Thyroid gland (tissue), 4 donors: ENCODE measurements at regions not wholly inside any gene's neighbourhood (a gene's known extent, or its start where the extent isn't known, plus 50 kb on each side); places are given as distances from the start of the nearest gene placed in this dataset.

Source experiments
- DNase-seq, 2 donors: peaks; one replicate each; pipeline ENCODE4 v3.0.0-alpha.2; 2019
- H3K27ac ChIP-seq, 3 donors: fragments of 200-600 bp; sonication (generic); 1 replicate in 2 of 3; 2 replicates in 1 of 3; pipeline ENCODE4 v1.5.1; 2016 to 2019; ENCODE audit warnings: mild to moderate bottlenecking in 1 of 3, moderate library complexity in 1 of 3
- H3K27me3 ChIP-seq: fragments of 200-600 bp; sonication (generic); one replicate; pipeline ENCODE4 v1.5.1; 2019
- H3K36me3 ChIP-seq, 2 donors: fragments of 200-600 bp; sonication (generic); one replicate each; pipeline ENCODE4 v1.5.1; 2016 to 2019
- H3K4me1 ChIP-seq, 2 donors: fragments of 200-600 bp; sonication (generic); one replicate each; pipeline ENCODE4 v1.5.1; 2017 to 2019
- H3K4me3 ChIP-seq, 3 donors: fragments of 200-600 bp; sonication (generic); replicated peaks in 1 of 3; 1 replicate in 2 of 3; 2 replicates in 1 of 3; pipeline ENCODE4 v1.5.1; 2016; ENCODE audit warnings: mild to moderate bottlenecking in 1 of 3
- H3K9me3 ChIP-seq: fragments of 200-600 bp; sonication (generic); one replicate; pipeline ENCODE4 v1.5.1; 2017
- CTCF ChIP-seq, 6 experiments: fragments of 200-600 bp in 3 of 6; fragments of 450-650 bp in 3 of 6; sonication (generic) in 3 of 6; IDR thresholded peaks; one replicate each; pipeline ENCODE4 v1.5.1; 2016 to 2019; ENCODE audit warnings: antibody characterized with exemption in 6 of 6, mild to moderate bottlenecking in 2 of 6, inconsistent platforms in 1 of 6, moderate library complexity in 1 of 6
- POLR2A ChIP-seq, 2 donors: fragments of 450-650 bp; IDR thresholded peaks; one replicate each; pipeline ENCODE4 v1.6.1; 2017; ENCODE audit warnings: antibody characterized with exemption in 2 of 2, mild to moderate bottlenecking in 2 of 2, moderate library complexity in 1 of 2
- WGBS, 2 donors: methylation state at CpG; one replicate each; pipeline ENCODE4 v1.1.5; 2017; 5-methylcytosine and 5-hydroxymethylcytosine counted together
- intact Hi-C: fragments of 100-400 bp; cut with DNase I; formaldehyde crosslinking; loops from one replicate; pipeline ENCODE4 v1.15.1; 2023

DNA sequence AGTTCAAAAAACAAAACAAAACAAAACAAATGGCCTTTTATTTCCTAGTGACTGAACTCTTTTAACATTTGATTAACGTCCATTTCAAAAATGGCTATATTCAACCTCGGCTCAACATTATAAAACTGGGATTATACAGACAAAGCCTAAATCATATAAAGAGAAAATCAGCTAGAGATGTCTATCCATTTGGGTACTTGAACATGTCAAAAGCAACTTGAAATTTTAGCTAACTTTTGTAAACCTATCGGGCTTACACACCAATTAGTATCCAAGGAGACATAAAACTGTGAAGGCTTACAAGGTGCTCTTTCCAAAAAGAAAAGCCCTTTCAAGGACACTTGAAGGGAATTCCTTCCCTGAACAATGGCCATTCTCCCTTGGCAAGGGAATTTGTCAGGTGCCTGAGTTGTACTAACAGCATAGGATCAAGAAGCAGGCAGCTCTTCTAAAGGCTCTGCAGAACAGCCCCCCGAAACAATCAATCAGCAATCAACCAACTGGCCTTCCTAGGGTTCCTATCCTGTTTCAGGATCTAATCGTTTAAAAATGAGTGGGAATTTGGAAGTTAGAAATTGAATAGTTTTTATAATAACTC, 633.7 kb upstream of the HTR2C start:
- Histone ChIP-seq H3K4me1 (no peaks in the 10 kb centered on the region), H3K4me3 (no peak overlapping the region), H3K9me3 (no peaks in the 10 kb centered on the region), H3K27me3 (no peaks in the 10 kb centered on the region), H3K36me3 (no peaks in the 10 kb centered on the region), H3K27ac (no peak overlapping the region)
- 34 to 40% methylated on average over 5 of the region's 5 CpGs for WGBS, 2 donors
- TF ChIP-seq CTCF (IDR thresholded peaks at IDR 0.05), result no peak
- TF ChIP-seq POLR2A (IDR thresholded peaks at IDR 0.05), result no peak
- intact Hi-C loops, result no loop called here
- DNase-seq, result peak; percentile 1 to 2

GRCh38 chrX:113947548-113947947, 636.3 kb upstream of the HTR2C start:
- DNase-seq, result no peak
- no peak for TF ChIP-seq CTCF (IDR thresholded peaks at IDR 0.05)
- TF ChIP-seq POLR2A (IDR thresholded peaks at IDR 0.05), result no peak
- Histone ChIP-seq H3K27ac (no peak overlapping the region), H3K9me3 (no peaks in the 10 kb centered on the region), H3K36me3 (no peaks in the 10 kb centered on the region), H3K4me1 (no peaks in the 10 kb centered on the region), H3K27me3 (no peaks in the 10 kb centered on the region), H3K4me3 (no peak overlapping the region)
- WGBS, 2 donors, result 52 to 85% methylated on average over 1 of the region's 1 CpG
- intact Hi-C loops, result no loop called here

DNA sequence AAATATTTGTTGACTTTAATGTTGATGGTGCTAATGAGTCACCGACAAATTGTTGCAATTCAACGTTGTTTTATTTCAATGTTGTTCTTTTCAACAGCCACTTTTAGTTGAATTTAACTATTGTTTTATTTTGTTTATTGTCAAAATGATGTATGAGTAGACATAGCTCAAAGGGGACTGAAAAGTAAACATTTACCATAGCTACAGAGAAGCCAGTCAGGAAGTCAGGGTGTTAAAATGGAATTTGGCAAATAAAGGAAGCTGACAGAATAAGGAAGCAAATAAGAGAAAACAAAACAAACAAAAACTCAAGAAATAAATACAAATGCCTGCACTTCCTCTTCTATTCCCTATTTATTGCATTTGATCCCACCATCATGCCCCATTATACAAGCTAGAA, 648.4 kb upstream of the HTR2C start:
- no peaks in the 10 kb centered on the region for H3K36me3 ChIP-seq
- H3K27me3 ChIP-seq, result no peaks in the 10 kb centered on the region
- no peak overlapping the region for H3K27ac ChIP-seq
- no peaks in the 10 kb centered on the region for H3K9me3 ChIP-seq
- no peaks in the 10 kb centered on the region for H3K4me1 ChIP-seq
- no peak for TF ChIP-seq CTCF (IDR thresholded peaks at IDR 0.05)
- no peak for TF ChIP-seq POLR2A (IDR thresholded peaks at IDR 0.05)
- DNase-seq, result no peak
- intact Hi-C loops, result no loop called here
- WGBS, 2 donors, result 69 to 72% methylated on average over 2 of the region's 2 CpGs
- no peak overlapping the region for H3K4me3 ChIP-seq

DNA sequence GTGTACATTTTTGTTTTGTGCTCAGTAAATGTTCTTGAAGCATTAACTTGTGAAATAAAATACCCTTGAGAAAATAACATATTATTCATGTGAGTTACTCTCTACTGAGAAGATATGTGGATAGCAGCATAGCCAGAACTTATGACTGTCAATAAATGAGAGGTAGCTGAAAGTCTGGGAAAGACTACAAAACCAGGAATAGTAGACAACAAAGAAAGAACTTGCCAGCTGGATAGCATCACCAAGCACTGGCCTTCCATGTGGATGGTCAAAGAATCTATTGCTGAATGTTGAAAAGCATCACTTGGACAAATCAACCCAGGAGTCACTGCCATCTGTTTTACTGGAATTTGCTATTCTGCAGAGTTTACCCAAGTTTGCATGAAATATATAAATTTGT, 650.0 kb upstream of the HTR2C start:
- Histone ChIP-seq H3K36me3 (no peaks in the 10 kb centered on the region), H3K27me3 (no peaks in the 10 kb centered on the region), H3K4me3 (no peak overlapping the region), H3K27ac (no peak overlapping the region), H3K4me1 (no peaks in the 10 kb centered on the region), H3K9me3 (no peaks in the 10 kb centered on the region)
- intact Hi-C loops, result no loop called here
- no peak for TF ChIP-seq POLR2A (IDR thresholded peaks at IDR 0.05)
- DNase-seq, result no peak

DNA sequence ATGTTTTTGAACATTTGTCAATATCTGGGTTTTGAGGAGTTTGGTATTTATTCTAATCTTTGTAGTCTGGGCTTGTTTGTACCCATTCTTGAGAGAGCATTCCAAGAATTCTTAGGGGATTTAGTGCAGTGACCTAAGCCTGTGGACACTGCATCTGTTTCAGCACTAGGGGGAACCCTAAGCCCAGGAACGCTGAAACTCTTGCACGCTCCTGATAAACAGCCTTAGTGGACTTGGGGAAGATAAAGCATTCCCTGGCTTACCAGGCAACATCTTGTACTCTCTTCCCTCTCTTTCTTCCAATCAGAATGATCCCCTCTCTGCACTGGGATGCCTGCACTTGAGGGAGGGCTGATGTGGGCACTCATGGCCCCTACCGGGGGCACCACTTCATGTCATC, 654.9 kb upstream of the HTR2C start:
- no peak overlapping the region for H3K4me3 ChIP-seq
- H3K9me3 ChIP-seq, result no peaks in the 10 kb centered on the region
- TF ChIP-seq POLR2A (IDR thresholded peaks at IDR 0.05) (no peak), CTCF (IDR thresholded peaks at IDR 0.05) (peak in 4 of 6 experiments; percentile 13 to 41 (median 22))
- intact Hi-C loops, result no loop called here
- no peaks in the 10 kb centered on the region for H3K36me3 ChIP-seq
- H3K27me3 ChIP-seq, result no peaks in the 10 kb centered on the region
- peak; percentile 1 to 3 for DNase-seq
- no peak overlapping the region for H3K27ac ChIP-seq
- 17 to 56% methylated on average over 1 to 3 of the region's 3 CpGs for WGBS, 2 donors
- no peaks in the 10 kb centered on the region for H3K4me1 ChIP-seq

- intact Hi-C loops, result no loop called here
- H3K9me3 ChIP-seq, result no peaks in the 10 kb centered on the region
- no peak overlapping the region for H3K4me3 ChIP-seq
- no peaks in the 10 kb centered on the region for H3K27me3 ChIP-seq
- 73 to 75% methylated on average over 4 of the region's 4 CpGs for WGBS, 2 donors
- H3K4me1 ChIP-seq, result no peaks in the 10 kb centered on the region
- DNase-seq, result no peak
- H3K36me3 ChIP-seq, result no peaks in the 10 kb centered on the region
- no peak for TF ChIP-seq POLR2A (IDR thresholded peaks at IDR 0.05)
- no peak for TF ChIP-seq CTCF (IDR thresholded peaks at IDR 0.05)
- no peak overlapping the region for H3K27ac ChIP-seq
Observed at GRCh38 chrX:113920661-113921060, 663.2 kb upstream of the HTR2C start.
